HCT116 (cell line): ENCODE measurements at regions not wholly inside any gene's neighbourhood (a gene's known extent, or its start where the extent isn't known, plus 50 kb on each side); places are given as distances from the start of the nearest gene placed in this dataset.

Experiments used
- ATAC-seq: fragments of 200-7000 bp; cut with Tn5 transposase; 2 replicates; pipeline ENCODE4 v1.9.1; 2020; ENCODE audit warnings: mild to moderate bottlenecking, moderate library complexity
- BruUV-seq: library from RNA; stranded (reverse); fragments of 400-500 nt; replicated peaks from 2 replicates; lab custom pipeline; 2021; lab: Mats Ljungman, UMichigan
- CTCF ChIA-PET: fragments of 300-600 bp; sonication (Branson Sonifier 250); formaldehyde crosslinking; loops from one replicate; lab custom pipeline; 2021; ENCODE audit warnings: antibody characterized with exemption; lab: Charles Lee
- POLR2A ChIA-PET: fragments of 300-600, 350-600 bp; sonication (Branson Sonifier 250); formaldehyde crosslinking; loops from one replicate; lab custom pipeline; 2021; ENCODE audit warnings: antibody characterized with exemption; lab: Charles Lee
- RAD21 ChIA-PET, 2 experiments: fragments of 300-600 bp; sonication (Branson Sonifier 250); formaldehyde crosslinking; loops; one replicate each; lab custom pipeline; 2023; ENCODE audit warnings: low total read pairs in 2 of 2; ENCODE audit not compliant: uncharacterized antibody in 2 of 2, unreplicated experiment in 2 of 2, low non-redundant PET in 1 of 2; lab: Charles Lee
- DNase-seq: peaks from one replicate; pipeline ENCODE4 v3.0.0-alpha.2; 2010; ENCODE audit warnings: low read depth, low spot score
- H2AFZ ChIP-seq: fragments of 200-600 bp; shearing (Covaris generic), sonication (generic); 2 replicates; pipeline ENCODE4 v1.6.1; 2017; ENCODE audit warnings: low read depth, mixed run types, mixed read lengths, antibody characterized with exemption, low read length; ENCODE audit not compliant: poor library complexity, severe bottlenecking
- H3K27ac ChIP-seq: 2 replicates; pipeline ENCODE4 v1.5.1; 2012; ENCODE audit warnings: low read depth, low read length
- H3K27me3 ChIP-seq: fragments of 200-600 bp; sonication (generic); 2 replicates; pipeline ENCODE4 v1.6.1; 2016; ENCODE audit warnings: mixed run types, low read length, mixed read lengths; ENCODE audit not compliant: insufficient read depth
- H3K36me3 ChIP-seq, 2 experiments: fragments of 200-500 bp in 1 of 2; fragments of 200-600 bp in 1 of 2; sonication (Bioruptor generic) in 1 of 2; sonication (generic) in 1 of 2; 2 replicates each; pipeline versions ENCODE4 v1.5.1 to v1.6.1; 2014 to 2016; ENCODE audit warnings: low read length in 2 of 2, inconsistent platforms in 1 of 2, mixed read lengths in 1 of 2, mixed run types in 1 of 2; ENCODE audit not compliant: insufficient read depth in 2 of 2, control insufficient read depth in 1 of 2
- H3K4me1 ChIP-seq, 2 experiments: fragments of 200-600 bp in 1 of 2; sonication (generic) in 1 of 2; 2 replicates each; pipeline versions ENCODE4 v1.5.1 to v1.6.1; 2012 to 2017; ENCODE audit warnings: low read length in 2 of 2, inconsistent platforms in 1 of 2, mild to moderate bottlenecking in 1 of 2, mixed read lengths in 1 of 2, mixed run types in 1 of 2, moderate library complexity in 1 of 2; ENCODE audit not compliant: insufficient read depth in 2 of 2, control insufficient read depth in 1 of 2
- H3K4me2 ChIP-seq: fragments of 200-600 bp; sonication (generic); 2 replicates; pipeline ENCODE4 v1.6.1; 2017; ENCODE audit warnings: mixed run types, low read length, mixed read lengths
- H3K4me3 ChIP-seq, 2 experiments: fragments of 200-600 bp in 1 of 2; sonication (generic) in 1 of 2; replicated peaks in 1 of 2; 2 replicates each; pipeline ENCODE4 v1.5.1; 2011 to 2016; ENCODE audit warnings: low read length in 2 of 2, control low read depth in 1 of 2, low read depth in 1 of 2, mild to moderate bottlenecking in 1 of 2, mixed read lengths in 1 of 2, mixed run types in 1 of 2
- H3K79me2 ChIP-seq: fragments of 200-600 bp; sonication (generic); 2 replicates; pipeline ENCODE4 v1.6.1; 2017; ENCODE audit warnings: mild to moderate bottlenecking, mixed run types, low read length, moderate library complexity, mixed read lengths; ENCODE audit not compliant: insufficient read depth
- H3K9ac ChIP-seq: fragments of 200-600 bp; sonication (generic); 2 replicates; pipeline ENCODE4 v1.6.1; 2016; ENCODE audit warnings: low read length, mixed read lengths
- H3K9me2 ChIP-seq: fragments of 200-600 bp; sonication (generic), shearing (Covaris generic); 2 replicates; pipeline ENCODE4 v1.6.1; 2017; ENCODE audit warnings: mixed run types, mild to moderate bottlenecking, moderate library complexity; ENCODE audit not compliant: insufficient read depth
- H3K9me3 ChIP-seq, 2 experiments: fragments of 200-500 bp in 1 of 2; fragments of 200-600 bp in 1 of 2; sonication (Bioruptor generic) in 1 of 2; sonication (generic) in 1 of 2; 2 replicates each; pipeline ENCODE4 v1.6.1; 2014 to 2017; ENCODE audit warnings: low read length in 2 of 2, mixed read lengths in 2 of 2, inconsistent platforms in 1 of 2, low read depth in 1 of 2, mild to moderate bottlenecking in 1 of 2, mixed run types in 1 of 2, moderate library complexity in 1 of 2; ENCODE audit not compliant: control insufficient read depth in 1 of 2, insufficient read depth in 1 of 2
- H4K20me1 ChIP-seq: fragments of 200-600 bp; sonication (generic), shearing (Covaris generic); 2 replicates; pipeline ENCODE4 v1.6.1; 2017; ENCODE audit warnings: mixed run types, mild to moderate bottlenecking, moderate library complexity; ENCODE audit not compliant: insufficient read depth
- ATF3 ChIP-seq: IDR thresholded peaks from 2 replicates; pipeline ENCODE4 v1.6.1; 2012
- CBX3 ChIP-seq: IDR thresholded peaks from 2 replicates; pipeline ENCODE4 v1.6.1; 2012; ENCODE audit warnings: low read depth
- CEBPB ChIP-seq: IDR thresholded peaks from 2 replicates; pipeline ENCODE4 v1.6.1; 2012; ENCODE audit warnings: low read depth
- EGR1 ChIP-seq: IDR thresholded peaks from 2 replicates; pipeline ENCODE4 v1.6.1; 2012; ENCODE audit warnings: low read depth
- EZH2 ChIP-seq: fragments of 200-600 bp; sonication (generic); IDR thresholded peaks from 2 replicates; pipeline ENCODE4 v1.6.1; 2017; ENCODE audit warnings: antibody characterized with exemption, mixed run types
- EZH2phosphoT487 ChIP-seq: fragments of 200-600 bp; IDR thresholded peaks from 2 replicates; pipeline ENCODE4 v1.6.1; 2018; ENCODE audit warnings: antibody characterized with exemption, borderline replicate concordance
- JUND ChIP-seq: IDR thresholded peaks from 2 replicates; pipeline ENCODE4 v1.6.1; 2012
- POLR2A ChIP-seq: IDR thresholded peaks from 2 replicates; pipeline ENCODE4 v1.7.0; 2011; ENCODE audit warnings: borderline replicate concordance; ENCODE audit not compliant: insufficient read depth, insufficient read length; ENCODE audit errors: extremely low read depth
- POLR2AphosphoS5 ChIP-seq: IDR thresholded peaks from 2 replicates; pipeline ENCODE4 v1.6.1; 2011; ENCODE audit warnings: mild to moderate bottlenecking, low read depth, low read length, moderate library complexity
- RAD21 ChIP-seq: IDR thresholded peaks from 2 replicates; pipeline ENCODE4 v1.6.1; 2012; ENCODE audit warnings: low read depth, mild to moderate bottlenecking
- SRF ChIP-seq: IDR thresholded peaks from 2 replicates; pipeline ENCODE4 v1.6.1; 2012; ENCODE audit warnings: low read depth
- TCF7L2 ChIP-seq: IDR thresholded peaks from 2 replicates; pipeline ENCODE4 v1.7.0; 2011; ENCODE audit warnings: borderline replicate concordance, inconsistent platforms; ENCODE audit not compliant: insufficient read depth, insufficient read length; ENCODE audit errors: extremely low read depth
- YY1 ChIP-seq: IDR thresholded peaks from 2 replicates; pipeline ENCODE4 v1.6.1; 2011; ENCODE audit warnings: low read length, low read depth, moderate library complexity, mild to moderate bottlenecking; ENCODE audit not compliant: insufficient replicate concordance; ENCODE audit errors: extremely low read depth
- ZFX ChIP-seq: fragments of 450-650 bp; IDR thresholded peaks from 2 replicates; pipeline ENCODE4 v1.6.1; 2017
- ZNF274 ChIP-seq: fragments of 200-500 bp; sonication (Bioruptor generic); IDR thresholded peaks from 2 replicates; pipeline ENCODE4 v1.6.1; 2014; ENCODE audit warnings: mild to moderate bottlenecking, low read depth, low read length, inconsistent platforms
- intact Hi-C: fragments of 100-400 bp; cut with micrococcal nuclease; formaldehyde crosslinking; loops from 2 replicates; pipeline ENCODE4 v1.10.0; 2022
- TF ChIP-seq, protein P1 (sequence below): IDR thresholded peaks from 2 replicates; pipeline ENCODE4 v1.6.1; 2011; ENCODE audit warnings: mild to moderate bottlenecking, low read length, moderate library complexity; ENCODE audit not compliant: insufficient replicate concordance; ENCODE audit errors: extremely low read depth
- TF ChIP-seq, protein P2 (sequence below): IDR thresholded peaks from 2 replicates; pipeline ENCODE4 v1.6.1; 2012; ENCODE audit warnings: low read depth
- TF ChIP-seq, protein P3 (sequence below): IDR thresholded peaks from 2 replicates; pipeline ENCODE4 v1.6.1; 2012

DNA sequence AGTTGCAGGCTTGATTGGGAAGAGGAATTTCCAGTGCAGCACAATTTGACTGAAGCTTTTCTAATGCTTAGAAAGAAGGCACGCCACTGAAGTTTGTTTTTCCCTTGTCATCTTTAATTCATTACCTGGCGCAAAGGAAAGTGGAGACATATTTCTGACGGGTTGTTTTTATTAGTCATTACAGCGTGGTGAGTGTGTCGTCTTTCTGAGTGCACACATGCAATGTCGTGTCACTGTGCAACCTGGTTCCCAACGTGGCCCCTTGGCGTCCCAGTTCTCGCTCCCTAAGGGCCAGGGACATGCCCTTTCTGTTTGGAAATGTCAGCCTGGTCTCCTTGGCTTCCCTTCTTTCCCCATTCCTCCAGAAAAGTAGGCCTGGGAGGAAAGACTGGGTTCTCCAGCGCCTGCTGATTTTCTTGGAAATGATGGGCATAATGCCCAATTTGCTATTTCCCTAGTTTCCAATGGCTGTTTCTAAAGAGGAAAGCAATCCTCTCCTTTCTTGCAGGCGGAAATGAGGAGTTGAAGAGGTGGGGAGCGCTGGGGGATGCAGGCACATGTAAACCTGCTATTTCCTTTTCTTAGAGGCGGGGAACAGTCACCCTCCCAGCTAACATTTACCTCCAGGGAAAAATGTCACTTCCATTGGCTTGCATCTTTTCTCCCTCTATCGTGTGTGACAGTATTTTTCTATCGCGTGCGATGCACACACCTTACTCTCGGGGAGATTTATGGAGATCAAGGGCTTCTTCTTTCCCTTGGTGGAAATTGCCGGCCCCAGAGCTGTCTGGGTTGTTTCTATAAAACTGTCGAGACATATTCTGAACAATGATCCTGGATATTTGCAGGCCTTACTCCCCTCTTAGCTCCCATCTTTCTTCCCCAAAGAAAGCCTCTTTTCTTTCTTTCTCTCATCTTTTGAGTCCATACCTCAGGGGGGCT lies 249.8 kb downstream of the ARHGAP12 start:
- no peak overlapping the region for H3K4me2 ChIP-seq
- TF ChIP-seq, protein P1, sequence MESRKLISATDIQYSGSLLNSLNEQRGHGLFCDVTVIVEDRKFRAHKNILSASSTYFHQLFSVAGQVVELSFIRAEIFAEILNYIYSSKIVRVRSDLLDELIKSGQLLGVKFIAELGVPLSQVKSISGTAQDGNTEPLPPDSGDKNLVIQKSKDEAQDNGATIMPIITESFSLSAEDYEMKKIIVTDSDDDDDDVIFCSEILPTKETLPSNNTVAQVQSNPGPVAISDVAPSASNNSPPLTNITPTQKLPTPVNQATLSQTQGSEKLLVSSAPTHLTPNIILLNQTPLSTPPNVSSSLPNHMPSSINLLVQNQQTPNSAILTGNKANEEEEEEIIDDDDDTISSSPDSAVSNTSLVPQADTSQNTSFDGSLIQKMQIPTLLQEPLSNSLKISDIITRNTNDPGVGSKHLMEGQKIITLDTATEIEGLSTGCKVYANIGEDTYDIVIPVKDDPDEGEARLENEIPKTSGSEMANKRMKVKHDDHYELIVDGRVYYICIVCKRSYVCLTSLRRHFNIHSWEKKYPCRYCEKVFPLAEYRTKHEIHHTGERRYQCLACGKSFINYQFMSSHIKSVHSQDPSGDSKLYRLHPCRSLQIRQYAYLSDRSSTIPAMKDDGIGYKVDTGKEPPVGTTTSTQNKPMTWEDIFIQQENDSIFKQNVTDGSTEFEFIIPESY = no peak
- TF ChIP-seq SRF (no peak), POLR2AphosphoS5 (no peak), RAD21 (no peak), ATF3 (no peak), CEBPB (no peak), POLR2A (no peak), EGR1 (no peak), CBX3 (no peak), TCF7L2 (no peak), ZNF274 (no peak), YY1 (no peak), ZFX (no peak), EZH2 (no peak), EZH2phosphoT487 (no peak), JUND (no peak)
- TF ChIP-seq, protein P2, sequence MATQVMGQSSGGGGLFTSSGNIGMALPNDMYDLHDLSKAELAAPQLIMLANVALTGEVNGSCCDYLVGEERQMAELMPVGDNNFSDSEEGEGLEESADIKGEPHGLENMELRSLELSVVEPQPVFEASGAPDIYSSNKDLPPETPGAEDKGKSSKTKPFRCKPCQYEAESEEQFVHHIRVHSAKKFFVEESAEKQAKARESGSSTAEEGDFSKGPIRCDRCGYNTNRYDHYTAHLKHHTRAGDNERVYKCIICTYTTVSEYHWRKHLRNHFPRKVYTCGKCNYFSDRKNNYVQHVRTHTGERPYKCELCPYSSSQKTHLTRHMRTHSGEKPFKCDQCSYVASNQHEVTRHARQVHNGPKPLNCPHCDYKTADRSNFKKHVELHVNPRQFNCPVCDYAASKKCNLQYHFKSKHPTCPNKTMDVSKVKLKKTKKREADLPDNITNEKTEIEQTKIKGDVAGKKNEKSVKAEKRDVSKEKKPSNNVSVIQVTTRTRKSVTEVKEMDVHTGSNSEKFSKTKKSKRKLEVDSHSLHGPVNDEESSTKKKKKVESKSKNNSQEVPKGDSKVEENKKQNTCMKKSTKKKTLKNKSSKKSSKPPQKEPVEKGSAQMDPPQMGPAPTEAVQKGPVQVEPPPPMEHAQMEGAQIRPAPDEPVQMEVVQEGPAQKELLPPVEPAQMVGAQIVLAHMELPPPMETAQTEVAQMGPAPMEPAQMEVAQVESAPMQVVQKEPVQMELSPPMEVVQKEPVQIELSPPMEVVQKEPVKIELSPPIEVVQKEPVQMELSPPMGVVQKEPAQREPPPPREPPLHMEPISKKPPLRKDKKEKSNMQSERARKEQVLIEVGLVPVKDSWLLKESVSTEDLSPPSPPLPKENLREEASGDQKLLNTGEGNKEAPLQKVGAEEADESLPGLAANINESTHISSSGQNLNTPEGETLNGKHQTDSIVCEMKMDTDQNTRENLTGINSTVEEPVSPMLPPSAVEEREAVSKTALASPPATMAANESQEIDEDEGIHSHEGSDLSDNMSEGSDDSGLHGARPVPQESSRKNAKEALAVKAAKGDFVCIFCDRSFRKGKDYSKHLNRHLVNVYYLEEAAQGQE = no peak
- TF ChIP-seq, protein P3, sequence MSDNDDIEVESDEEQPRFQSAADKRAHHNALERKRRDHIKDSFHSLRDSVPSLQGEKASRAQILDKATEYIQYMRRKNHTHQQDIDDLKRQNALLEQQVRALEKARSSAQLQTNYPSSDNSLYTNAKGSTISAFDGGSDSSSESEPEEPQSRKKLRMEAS = no peak
- TF ChIP-seq, all 23 proteins: peak for 0
- no peak overlapping the region for H2AFZ ChIP-seq
- no TSS peak for BruUV-seq
- no peaks in the 10 kb centered on the region for H3K36me3 ChIP-seq
- H3K27ac ChIP-seq = no peak overlapping the region
- DNase-seq (no peak), ATAC-seq (no peak)
- peaks cover 7 to 12% of the 10 kb centered on the region in 2 experiments; a peak in 1 of 4 replicates for H3K9me3 ChIP-seq
- H3K79me2 ChIP-seq = no peaks in the 10 kb centered on the region
- no peak overlapping the region for H3K9ac ChIP-seq
- no peaks in the 10 kb centered on the region for H3K9me2 ChIP-seq
- H3K27me3 ChIP-seq = no peaks in the 10 kb centered on the region
- H3K4me1 ChIP-seq = no peaks in the 10 kb centered on the region
- RAD21 ChIA-PET = no interaction called here
- POLR2A ChIA-PET = no interaction called here
- intact Hi-C loops = no loop called here
- no peaks in the 10 kb centered on the region for H4K20me1 ChIP-seq
- H3K4me3 ChIP-seq = no peak overlapping the region
- CTCF ChIA-PET = no interaction called here
